A549 (cell line): ENCODE measurements at regions not wholly inside any gene's neighbourhood (a gene's known extent, or its start where the extent isn't known, plus 50 kb on each side); places are given as distances from the start of the nearest gene placed in this dataset.

Source experiments
- RAD21 ChIP-seq, 2 experiments: fragments of >200 bp in 1 of 2; sonication (Bioruptor Twin) in 1 of 2; formaldehyde crosslinking in 1 of 2; IDR thresholded peaks in 1 of 2; conservative IDR thresholded peaks in 1 of 2; 2 replicates in 1 of 2; 3 replicates in 1 of 2; pipeline ENCODE4 v1.6.1; 2012 to 2018; ENCODE audit warnings: inconsistent platforms in 1 of 2
- TF ChIP-seq, protein P1 (sequence below): fragments of >200 bp; sonication (Bioruptor Twin); formaldehyde crosslinking; IDR thresholded peaks from 3 replicates; pipeline ENCODE4 v1.5.1; 2016

DNA sequence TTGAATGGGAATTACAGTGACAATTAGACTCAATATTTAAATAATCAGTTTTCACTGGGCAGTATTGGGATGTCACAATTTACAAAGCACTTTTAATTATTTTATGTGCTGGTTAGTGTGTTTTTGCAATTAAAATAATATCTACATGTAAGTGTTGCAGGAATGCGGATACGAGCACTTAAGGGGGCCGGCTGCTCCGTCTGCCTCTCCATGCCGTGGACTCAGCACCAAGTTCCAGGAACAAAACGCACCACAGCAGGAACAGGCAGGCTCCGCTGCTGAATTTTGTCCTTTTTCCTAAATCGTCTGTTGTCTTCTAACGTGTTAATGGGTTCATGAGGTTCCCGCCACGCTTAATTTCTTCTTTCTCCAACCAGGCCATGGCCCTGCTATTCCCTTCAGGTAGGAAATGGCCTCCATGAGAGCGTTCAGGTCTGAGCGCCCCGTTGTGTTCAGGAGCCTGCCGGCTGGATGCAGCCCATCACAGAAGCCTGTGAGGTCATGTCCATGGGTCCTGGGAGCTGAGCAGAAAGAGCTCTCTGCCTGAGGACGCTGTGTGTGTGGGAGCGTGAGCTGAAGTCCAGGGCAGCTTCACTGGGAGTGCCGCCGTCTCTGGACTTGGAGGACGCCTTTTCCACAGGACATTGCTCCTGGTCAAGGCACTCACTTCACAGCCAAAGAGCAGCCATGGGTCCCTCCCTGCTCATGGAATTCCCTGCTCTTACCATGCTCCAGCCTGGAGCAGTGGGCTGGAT is 730.3 kb downstream of the BRD1 start:
- no peak for TF ChIP-seq RAD21 (conservative IDR thresholded peaks at IDR 0.05 in 1 of 2, IDR thresholded peaks at IDR 0.05 in 1 of 2)
- TF ChIP-seq, protein P1, sequence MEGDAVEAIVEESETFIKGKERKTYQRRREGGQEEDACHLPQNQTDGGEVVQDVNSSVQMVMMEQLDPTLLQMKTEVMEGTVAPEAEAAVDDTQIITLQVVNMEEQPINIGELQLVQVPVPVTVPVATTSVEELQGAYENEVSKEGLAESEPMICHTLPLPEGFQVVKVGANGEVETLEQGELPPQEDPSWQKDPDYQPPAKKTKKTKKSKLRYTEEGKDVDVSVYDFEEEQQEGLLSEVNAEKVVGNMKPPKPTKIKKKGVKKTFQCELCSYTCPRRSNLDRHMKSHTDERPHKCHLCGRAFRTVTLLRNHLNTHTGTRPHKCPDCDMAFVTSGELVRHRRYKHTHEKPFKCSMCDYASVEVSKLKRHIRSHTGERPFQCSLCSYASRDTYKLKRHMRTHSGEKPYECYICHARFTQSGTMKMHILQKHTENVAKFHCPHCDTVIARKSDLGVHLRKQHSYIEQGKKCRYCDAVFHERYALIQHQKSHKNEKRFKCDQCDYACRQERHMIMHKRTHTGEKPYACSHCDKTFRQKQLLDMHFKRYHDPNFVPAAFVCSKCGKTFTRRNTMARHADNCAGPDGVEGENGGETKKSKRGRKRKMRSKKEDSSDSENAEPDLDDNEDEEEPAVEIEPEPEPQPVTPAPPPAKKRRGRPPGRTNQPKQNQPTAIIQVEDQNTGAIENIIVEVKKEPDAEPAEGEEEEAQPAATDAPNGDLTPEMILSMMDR, result no peak
